Naive B cell (primary cell): ENCODE measurements at regions not wholly inside any gene's neighbourhood (a gene's known extent, or its start where the extent isn't known, plus 50 kb on each side); places are given as distances from the start of the nearest gene placed in this dataset.

Source experiments
- ATAC-seq, 2 donors: fragments of 150-1000 bp; cut with Tn5 transposase; 2 replicates each; pipeline ENCODE4 v1.10.0; 2021; ENCODE audit warnings: low read depth in 2 of 2, mild to moderate bottlenecking in 2 of 2, moderate library complexity in 2 of 2
- DNase-seq: peaks from one replicate; pipeline ENCODE4 v3.0.0; 2022
- H3K27ac Mint-ChIP-seq, 6 donors: one replicate each; pipeline ENCODE4 v1.8.0; 2020 to 2022; ENCODE audit warnings: mild to moderate bottlenecking in 6 of 6, mixed read lengths in 6 of 6, moderate library complexity in 5 of 6, inconsistent platforms in 2 of 6
- H3K27me3 Mint-ChIP-seq, 3 donors: one replicate each; pipeline ENCODE4 v1.8.0; 2021 to 2022; ENCODE audit warnings: mixed read lengths in 3 of 3, mild to moderate bottlenecking in 1 of 3
- H3K36me3 Mint-ChIP-seq, 2 donors: one replicate each; pipeline ENCODE4 v1.8.0; 2020 to 2022; ENCODE audit warnings: mixed read lengths in 2 of 2, inconsistent platforms in 1 of 2, mild to moderate bottlenecking in 1 of 2
- H3K4me1 Mint-ChIP-seq, 3 donors: one replicate each; pipeline ENCODE4 v1.8.0; 2020 to 2022; ENCODE audit warnings: mixed read lengths in 3 of 3, inconsistent platforms in 1 of 3, mild to moderate bottlenecking in 1 of 3, moderate library complexity in 1 of 3
- H3K4me3 Mint-ChIP-seq, 8 donors: one replicate each; pipeline ENCODE4 v1.8.0; 2020 to 2022; ENCODE audit warnings: mild to moderate bottlenecking in 8 of 8, mixed read lengths in 8 of 8, moderate library complexity in 8 of 8, inconsistent platforms in 2 of 8
- H3K9me3 Mint-ChIP-seq, 7 donors: one replicate each; pipeline ENCODE4 v1.8.0; 2020 to 2022; ENCODE audit warnings: mixed read lengths in 7 of 7, mild to moderate bottlenecking in 5 of 7, inconsistent platforms in 2 of 7, moderate library complexity in 1 of 7

- ATAC-seq (no peak), DNase-seq (no peak)
- H3K9me3 Mint-ChIP-seq: peaks cover 6 to 52% (median 16%) of the 10 kb centered on the region in 7 donors
- H3K27me3 Mint-ChIP-seq: no peaks in the 10 kb centered on the region
- peak overlapping the region in 1 of 6 donors; percentile 6 for H3K27ac Mint-ChIP-seq
- no peaks in the 10 kb centered on the region for H3K36me3 Mint-ChIP-seq
- H3K4me3 Mint-ChIP-seq: no peak overlapping the region
- no peaks in the 10 kb centered on the region for H3K4me1 Mint-ChIP-seq
Observed at GRCh38 chr1:218748071-218748470, 402.9 kb downstream of the TGFB2 start.

- Mint-ChIP-seq H3K36me3 (no peaks in the 10 kb centered on the region), H3K9me3 (peaks cover 4 to 33% (median 9%) of the 10 kb centered on the region in 7 donors), H3K27me3 (no peaks in the 10 kb centered on the region), H3K27ac (peak overlapping the region in 1 of 6 donors; percentile 69), H3K4me3 (no peak overlapping the region), H3K4me1 (no peaks in the 10 kb centered on the region)
- no peak for DNase-seq
- ATAC-seq: no peak
Observed at GRCh38 chr1:218750216-218750970, 405.3 kb downstream of the TGFB2 start.

- H3K4me3 Mint-ChIP-seq: no peak overlapping the region
- H3K36me3 Mint-ChIP-seq: no peaks in the 10 kb centered on the region
- no peaks in the 10 kb centered on the region for H3K4me1 Mint-ChIP-seq
- peaks cover 2 to 31% (median 5%) of the 10 kb centered on the region in 7 donors for H3K9me3 Mint-ChIP-seq
- DNase-seq: no peak
- no peaks in the 10 kb centered on the region for H3K27me3 Mint-ChIP-seq
- no peak for ATAC-seq
- H3K27ac Mint-ChIP-seq: no peak overlapping the region
Observed at GRCh38 chr1:218751208-218751948, 406.2 kb downstream of the TGFB2 start.

- DNase-seq: no peak
- Mint-ChIP-seq H3K27me3 (no peaks in the 10 kb centered on the region), H3K4me1 (no peaks in the 10 kb centered on the region), H3K9me3 (peaks cover 0 to 27% (median 5%) of the 10 kb centered on the region in 7 donors), H3K27ac (no peak overlapping the region), H3K36me3 (no peaks in the 10 kb centered on the region), H3K4me3 (no peak overlapping the region)
- ATAC-seq: no peak
Observed at GRCh38 chr1:218752126-218752525, 407.0 kb downstream of the TGFB2 start.

GRCh38 chr1:218754477-218754876, 409.3 kb downstream of the TGFB2 start:
- no peak for ATAC-seq
- H3K36me3 Mint-ChIP-seq: no peaks in the 10 kb centered on the region
- no peak overlapping the region for H3K4me3 Mint-ChIP-seq
- no peaks in the 10 kb centered on the region for H3K27me3 Mint-ChIP-seq
- no peak overlapping the region for H3K27ac Mint-ChIP-seq
- H3K4me1 Mint-ChIP-seq: no peaks in the 10 kb centered on the region
- peaks cover 0 to 10% (median 5%) of the 10 kb centered on the region in 7 donors for H3K9me3 Mint-ChIP-seq
- no peak for DNase-seq

- peaks cover 0 to 5% (median 3%) of the 10 kb centered on the region in 7 donors for H3K9me3 Mint-ChIP-seq
- ATAC-seq: no peak
- H3K27ac Mint-ChIP-seq: no peak overlapping the region
- no peaks in the 10 kb centered on the region for H3K36me3 Mint-ChIP-seq
- H3K27me3 Mint-ChIP-seq: no peaks in the 10 kb centered on the region
- H3K4me3 Mint-ChIP-seq: no peak overlapping the region
- no peak for DNase-seq
- H3K4me1 Mint-ChIP-seq: no peaks in the 10 kb centered on the region
Observed at GRCh38 chr1:218755128-218755527, 410.0 kb downstream of the TGFB2 start.

GRCh38 chr1:218759795-218760194, 413.9 kb upstream of the LYPLAL1 start:
- H3K36me3 Mint-ChIP-seq: no peaks in the 10 kb centered on the region
- DNase-seq (no peak), ATAC-seq (no peak)
- no peaks in the 10 kb centered on the region for H3K4me1 Mint-ChIP-seq
- H3K4me3 Mint-ChIP-seq: no peak overlapping the region
- H3K27me3 Mint-ChIP-seq: no peaks in the 10 kb centered on the region
- peaks cover 0 to 5% (median 0%) of the 10 kb centered on the region in 7 donors for H3K9me3 Mint-ChIP-seq
- no peak overlapping the region for H3K27ac Mint-ChIP-seq

- DNase-seq (no peak), ATAC-seq (no peak)
- Mint-ChIP-seq H3K4me1 (no peaks in the 10 kb centered on the region), H3K9me3 (peaks cover 0 to 2% (median 0%) of the 10 kb centered on the region in 7 donors), H3K27ac (no peak overlapping the region), H3K4me3 (no peak overlapping the region), H3K27me3 (no peaks in the 10 kb centered on the region), H3K36me3 (no peaks in the 10 kb centered on the region)
Observed at GRCh38 chr1:218760601-218761570, 412.8 kb upstream of the LYPLAL1 start.

- Mint-ChIP-seq H3K27ac (no peak overlapping the region), H3K9me3 (no peaks in the 10 kb centered on the region), H3K36me3 (no peaks in the 10 kb centered on the region), H3K4me1 (no peaks in the 10 kb centered on the region), H3K4me3 (no peak overlapping the region), H3K27me3 (peaks cover 0 to 6% (median 5%) of the 10 kb centered on the region in 3 donors)
- no peak for DNase-seq
- ATAC-seq: no peak
Observed at GRCh38 chr1:218763538-218763937, 410.1 kb upstream of the LYPLAL1 start.

GRCh38 chr1:218765753-218766152, 407.9 kb upstream of the LYPLAL1 start:
- Mint-ChIP-seq H3K27ac (no peak overlapping the region), H3K4me1 (no peaks in the 10 kb centered on the region), H3K4me3 (no peak overlapping the region), H3K36me3 (no peaks in the 10 kb centered on the region), H3K9me3 (no peaks in the 10 kb centered on the region), H3K27me3 (peaks cover 0 to 6% (median 5%) of the 10 kb centered on the region in 3 donors)
- DNase-seq (no peak), ATAC-seq (no peak)

GRCh38 chr1:218771931-218772330, 401.7 kb upstream of the LYPLAL1 start:
- H3K4me1 Mint-ChIP-seq: no peaks in the 10 kb centered on the region
- no peak for DNase-seq
- no peak overlapping the region for H3K4me3 Mint-ChIP-seq
- H3K27me3 Mint-ChIP-seq: peaks cover 0 to 6% (median 4%) of the 10 kb centered on the region in 3 donors
- no peaks in the 10 kb centered on the region for H3K9me3 Mint-ChIP-seq
- ATAC-seq: no peak
- no peak overlapping the region for H3K27ac Mint-ChIP-seq
- no peaks in the 10 kb centered on the region for H3K36me3 Mint-ChIP-seq

GRCh38 chr1:218772575-218772974, 401.1 kb upstream of the LYPLAL1 start:
- H3K4me3 Mint-ChIP-seq: no peak overlapping the region
- no peaks in the 10 kb centered on the region for H3K4me1 Mint-ChIP-seq
- DNase-seq: no peak
- no peak for ATAC-seq
- H3K9me3 Mint-ChIP-seq: no peaks in the 10 kb centered on the region
- H3K27ac Mint-ChIP-seq: no peak overlapping the region
- H3K36me3 Mint-ChIP-seq: no peaks in the 10 kb centered on the region
- peaks cover 0 to 3% (median 0%) of the 10 kb centered on the region in 3 donors for H3K27me3 Mint-ChIP-seq

GRCh38 chr1:218775501-218776021, 398.1 kb upstream of the LYPLAL1 start:
- no peak for ATAC-seq
- H3K27ac Mint-ChIP-seq: no peak overlapping the region
- no peaks in the 10 kb centered on the region for H3K9me3 Mint-ChIP-seq
- no peaks in the 10 kb centered on the region for H3K4me1 Mint-ChIP-seq
- H3K36me3 Mint-ChIP-seq: no peaks in the 10 kb centered on the region
- DNase-seq: no peak
- no peak overlapping the region for H3K4me3 Mint-ChIP-seq
- H3K27me3 Mint-ChIP-seq: no peaks in the 10 kb centered on the region
